GM19035 (cell line): ENCODE measurements at regions not wholly inside any gene's neighbourhood (a gene's known extent, or its start where the extent isn't known, plus 50 kb on each side); places are given as distances from the start of the nearest gene placed in this dataset.
"Not testable (repeated sequence)": the region's sequence is repeated elsewhere in the genome, so short reads cannot be mapped to it uniquely, and the experiment has no call there.

Source experiments
- ATAC-seq: cut with Tn5 transposase; IDR thresholded peaks from one replicate; pipeline ENCODE4 v1.9.1; 2021; ENCODE audit not compliant: unreplicated experiment

DNA sequence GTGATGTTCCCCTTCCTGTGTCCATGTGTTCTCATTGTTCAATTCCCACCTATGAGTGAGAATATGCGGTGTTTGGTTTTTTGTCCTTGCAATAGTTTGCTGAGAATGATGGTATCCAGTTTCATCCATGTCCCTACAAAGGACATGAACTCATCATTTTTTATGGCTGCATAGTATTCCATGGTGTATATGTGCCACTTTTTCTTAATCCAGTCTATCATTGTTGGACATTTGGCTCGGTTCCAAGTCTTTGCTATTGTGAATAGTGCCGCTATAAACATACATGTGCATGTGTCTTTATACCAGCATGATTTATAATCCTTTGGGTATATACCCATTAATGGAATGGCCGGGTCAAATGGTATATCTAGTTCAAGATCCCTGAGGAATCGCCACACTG lies 229.4 kb downstream of the HTR1A start:
- not testable (repeated sequence) for ATAC-seq

DNA sequence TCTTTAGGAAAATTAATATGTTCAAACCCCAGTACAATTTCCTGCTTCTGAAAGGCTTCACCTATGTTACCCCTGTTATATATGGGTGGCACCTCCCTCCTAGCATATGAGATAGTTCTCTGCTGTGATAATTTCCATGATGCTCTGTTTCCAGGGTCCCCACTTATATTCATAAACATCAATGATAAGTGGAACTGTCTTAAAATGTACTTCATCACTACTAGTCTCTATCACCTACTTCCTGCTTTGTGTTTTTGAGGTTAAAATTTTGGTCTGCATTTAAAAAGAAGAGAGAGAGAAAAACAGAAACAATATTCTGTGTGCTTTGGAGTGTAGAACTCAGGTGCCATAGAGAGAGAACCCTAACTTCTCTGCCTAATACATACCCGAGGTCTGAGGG lies 234.7 kb downstream of the HTR1A start:
- ATAC-seq, result no peak

DNA sequence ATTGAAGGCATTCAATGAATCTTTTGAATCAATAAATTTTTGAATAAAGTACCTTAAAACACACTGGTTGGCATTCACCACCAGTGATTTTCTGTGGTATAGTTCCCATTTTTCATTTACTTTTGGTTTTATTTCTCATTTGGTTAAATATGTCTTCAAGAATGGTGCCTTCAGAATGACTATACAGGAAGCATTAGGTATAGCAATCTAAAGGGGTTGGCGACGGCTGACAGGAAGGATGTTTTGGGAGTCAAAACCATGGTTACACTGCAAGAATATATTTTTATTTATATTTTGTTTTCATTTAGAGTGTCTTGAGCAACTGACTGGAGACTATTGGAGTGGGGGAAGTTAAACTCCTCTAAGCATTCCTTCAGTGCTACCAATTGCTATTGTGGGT lies 235.7 kb downstream of the HTR1A start:
- ATAC-seq, result peak; percentile 71

DNA sequence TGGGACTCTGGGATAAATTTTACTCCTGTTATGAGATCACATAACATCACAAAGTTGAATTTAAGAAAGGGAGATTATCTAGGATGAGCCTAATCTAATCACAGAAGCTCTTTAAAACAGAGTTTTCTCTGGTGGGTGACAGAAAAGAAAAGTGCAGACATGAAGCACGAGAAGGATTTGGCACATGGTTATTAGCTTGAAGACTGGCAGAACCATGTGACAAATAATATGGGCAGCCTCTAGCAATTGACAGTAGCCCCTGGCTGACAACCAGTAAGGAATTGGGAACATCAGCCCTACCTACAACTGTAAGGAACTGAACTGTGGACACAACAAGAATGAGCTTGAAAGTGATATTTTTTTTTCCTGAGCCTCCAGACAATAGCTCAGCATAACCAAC lies 243.1 kb downstream of the HTR1A start:
- ATAC-seq, result no peak

DNA sequence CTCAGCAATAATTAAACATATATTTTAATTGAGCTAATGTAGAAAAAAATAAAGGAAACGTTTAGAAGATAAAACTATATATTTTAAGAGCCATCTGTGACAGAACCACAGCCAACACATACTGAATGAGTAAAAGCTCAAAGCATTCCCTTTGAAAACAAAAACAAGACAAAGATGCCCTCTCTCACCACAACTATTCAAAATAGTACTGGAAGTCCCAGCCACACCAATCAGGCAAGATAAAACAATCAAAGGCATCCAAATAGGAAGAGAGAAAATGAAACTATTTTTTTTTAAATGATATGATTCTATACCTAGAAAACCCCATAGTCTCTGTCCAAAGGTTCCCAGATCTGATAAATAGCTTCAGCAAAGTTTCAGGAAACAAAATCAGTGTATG lies 262.0 kb downstream of the HTR1A start:
- ATAC-seq, result no peak

DNA sequence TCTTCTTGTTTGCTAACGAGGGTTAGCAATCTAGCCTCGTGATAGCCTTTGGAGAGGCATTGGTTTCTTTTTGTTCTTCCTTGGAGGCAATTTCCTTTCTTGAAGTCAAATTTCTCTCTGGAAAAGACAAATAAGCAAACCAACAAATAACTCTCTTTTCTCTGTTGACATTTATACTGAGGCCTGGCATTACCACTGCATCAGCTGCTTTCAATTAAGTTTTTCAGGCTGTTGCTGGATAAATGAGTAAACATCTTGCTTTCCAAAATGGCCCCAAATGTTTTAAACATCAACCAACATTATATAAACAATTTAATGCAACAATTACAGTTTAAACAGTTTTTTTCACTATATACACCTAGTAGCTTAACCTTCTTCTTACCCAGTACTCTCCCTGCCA lies 264.4 kb downstream of the HTR1A start:
- ATAC-seq, result no peak

DNA sequence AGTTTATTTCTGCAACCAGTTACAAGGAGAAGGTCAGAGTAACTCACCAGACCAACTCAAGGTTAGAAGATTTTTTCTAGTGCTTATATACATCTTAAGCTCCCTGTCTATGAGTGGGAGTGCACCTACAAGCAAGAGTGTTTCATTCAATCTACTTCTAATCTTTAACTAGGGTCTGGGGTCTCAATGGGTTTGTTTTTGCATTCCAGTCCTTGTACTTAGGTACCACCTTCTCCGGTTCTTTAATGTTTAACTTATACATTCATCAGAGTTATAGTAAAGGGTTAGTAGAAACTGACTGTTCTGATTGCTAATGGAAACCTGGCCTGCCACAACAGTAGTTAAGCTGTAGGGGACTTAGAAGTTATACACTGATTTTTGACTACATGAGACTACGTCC lies 271.7 kb downstream of the HTR1A start:
- ATAC-seq, result no peak

DNA sequence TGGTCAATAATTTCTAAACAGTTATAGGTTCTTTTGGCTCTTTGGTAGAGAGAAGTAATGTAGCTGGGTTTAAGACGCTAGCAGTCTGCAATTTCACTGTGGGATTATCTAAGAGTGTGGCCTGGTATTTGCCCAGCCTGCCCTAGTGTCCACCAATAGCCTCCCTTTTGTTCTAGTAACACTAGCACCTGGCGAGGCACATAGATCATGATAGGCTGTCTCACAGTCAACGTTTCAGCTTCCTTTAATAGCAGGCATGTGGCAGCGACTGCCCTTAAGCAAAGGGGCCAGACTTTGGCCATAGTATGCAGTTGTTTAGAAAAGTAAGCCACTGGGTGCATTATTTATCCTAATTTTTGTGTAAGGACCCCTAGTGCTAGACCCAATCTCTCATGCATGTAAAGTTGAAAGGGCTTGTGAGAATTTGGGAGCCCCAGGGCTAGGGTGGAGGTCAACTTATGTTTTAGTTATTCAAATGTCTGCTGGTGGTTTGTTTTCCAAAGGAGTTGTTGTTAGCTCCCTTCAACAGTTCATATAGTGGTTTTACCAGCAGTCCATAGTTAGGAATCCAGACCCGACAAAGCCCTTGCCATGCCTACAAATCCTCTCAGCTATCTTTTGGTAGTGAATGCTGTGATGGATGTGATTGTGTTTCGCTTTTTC lies 274.3 kb downstream of the HTR1A start:
- ATAC-seq, result no peak

DNA sequence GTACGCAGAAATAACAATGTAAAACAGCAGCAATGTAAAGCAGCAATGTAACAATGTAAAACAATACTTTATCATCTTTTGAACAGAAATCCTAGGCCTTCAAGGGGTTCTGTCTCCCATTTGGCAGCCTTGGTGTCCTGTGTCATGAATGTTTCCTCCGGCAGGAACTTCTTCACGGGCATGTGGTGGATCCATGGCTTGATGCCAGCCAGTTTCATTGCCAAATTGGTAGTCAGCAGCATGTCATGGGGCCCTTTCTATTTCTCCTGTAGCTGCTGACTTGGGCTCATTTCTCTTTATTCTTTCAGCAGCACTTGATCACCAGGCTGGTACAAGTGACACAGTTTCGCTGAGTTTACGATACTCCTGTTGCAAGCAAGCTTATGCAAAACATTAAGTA lies 275.3 kb downstream of the HTR1A start:
- no peak for ATAC-seq

DNA sequence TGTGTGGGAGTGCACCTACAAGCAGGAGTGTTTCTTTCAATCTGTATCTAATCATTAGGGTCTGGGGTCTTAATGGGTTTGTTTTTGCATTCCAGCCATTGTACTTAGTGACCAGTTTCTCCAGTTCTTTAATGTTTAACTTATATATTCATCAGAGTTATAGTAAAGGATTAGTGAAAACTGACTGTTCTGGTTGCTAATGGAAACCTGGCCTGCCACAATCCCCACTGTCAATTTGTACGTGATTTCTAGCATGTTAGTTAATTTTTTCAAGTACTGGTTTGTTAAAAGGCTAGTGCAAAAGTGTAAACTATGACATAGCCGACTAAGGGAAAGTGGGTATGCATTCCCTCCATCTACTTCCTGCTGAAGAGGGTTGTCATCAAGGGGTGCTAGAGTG lies 276.1 kb downstream of the HTR1A start:
- no peak for ATAC-seq

DNA sequence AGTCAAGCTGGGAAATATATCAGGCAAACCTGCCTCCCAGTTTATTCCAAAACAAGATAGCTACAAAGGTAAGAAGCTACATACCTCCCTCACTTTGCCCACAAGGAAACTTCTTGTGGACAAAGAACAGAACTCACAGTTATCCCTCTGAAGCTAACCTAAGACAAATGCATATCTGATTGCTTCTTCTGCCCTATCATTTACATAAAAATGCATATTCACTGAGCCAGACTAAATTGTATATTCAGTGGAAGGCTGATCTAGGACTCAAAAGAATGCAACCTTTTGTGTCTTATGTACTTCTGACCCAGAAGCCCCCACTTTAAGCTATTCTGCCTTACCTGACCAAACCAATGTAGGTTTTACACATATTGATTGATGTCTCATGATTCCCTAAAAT lies 276.8 kb downstream of the HTR1A start:
- no peak for ATAC-seq

DNA sequence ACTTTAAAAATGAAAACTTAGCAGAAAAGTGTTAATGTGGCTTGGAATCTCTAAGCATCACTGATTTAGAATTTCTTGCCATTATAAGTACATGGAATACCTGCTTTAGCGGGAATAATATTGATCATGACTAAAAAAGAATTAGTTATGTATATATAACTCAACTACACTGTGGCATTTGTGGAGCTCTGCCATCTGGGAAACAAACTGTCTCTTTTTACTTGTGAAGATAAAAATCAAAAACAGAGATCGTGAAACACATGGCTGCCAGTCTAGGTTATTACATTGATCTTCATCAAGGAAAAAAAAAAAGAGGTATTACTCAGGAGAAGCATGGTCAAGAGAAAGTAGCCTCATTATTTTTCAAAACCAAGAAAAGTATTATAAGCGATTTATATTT lies 287.4 kb downstream of the HTR1A start:
- ATAC-seq, result no peak

DNA sequence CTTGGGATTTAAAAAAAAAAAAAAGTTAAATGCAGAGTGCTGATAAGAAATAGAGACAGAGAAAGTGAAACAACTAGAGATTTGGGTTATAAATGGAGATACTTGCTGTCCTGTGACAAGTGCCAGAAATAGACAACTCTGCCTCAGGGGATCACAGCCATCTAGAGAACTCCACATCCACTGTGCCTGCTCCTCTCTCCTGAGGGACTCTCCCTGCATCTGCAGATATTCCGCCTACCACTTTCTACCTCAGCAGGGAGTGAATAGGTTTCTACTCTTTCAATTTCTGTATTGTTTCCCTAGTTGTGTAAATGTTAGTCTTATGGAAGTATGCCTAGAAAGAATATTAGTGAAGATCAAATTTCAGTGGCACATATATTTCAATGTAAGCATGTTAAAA lies 307.2 kb downstream of the HTR1A start:
- no peak for ATAC-seq

DNA sequence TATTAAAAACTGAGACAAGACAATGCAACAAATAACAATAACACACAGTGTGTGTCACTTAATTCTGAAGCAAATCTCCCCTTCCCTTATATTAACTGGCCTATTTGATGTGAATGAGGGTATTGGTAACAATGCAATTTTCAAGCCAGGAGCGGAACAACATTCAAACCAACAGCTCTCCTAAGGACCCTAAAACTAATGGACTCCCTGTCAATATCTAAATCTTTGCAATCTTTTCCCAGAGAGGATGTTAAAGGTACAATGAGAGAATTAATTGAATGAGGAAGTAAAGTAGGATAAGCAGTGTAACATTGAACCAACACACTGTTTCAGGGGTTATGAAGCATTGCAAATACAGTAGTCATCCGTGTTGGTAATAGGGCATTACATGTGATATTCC lies 311.7 kb downstream of the HTR1A start:
- no peak for ATAC-seq

DNA sequence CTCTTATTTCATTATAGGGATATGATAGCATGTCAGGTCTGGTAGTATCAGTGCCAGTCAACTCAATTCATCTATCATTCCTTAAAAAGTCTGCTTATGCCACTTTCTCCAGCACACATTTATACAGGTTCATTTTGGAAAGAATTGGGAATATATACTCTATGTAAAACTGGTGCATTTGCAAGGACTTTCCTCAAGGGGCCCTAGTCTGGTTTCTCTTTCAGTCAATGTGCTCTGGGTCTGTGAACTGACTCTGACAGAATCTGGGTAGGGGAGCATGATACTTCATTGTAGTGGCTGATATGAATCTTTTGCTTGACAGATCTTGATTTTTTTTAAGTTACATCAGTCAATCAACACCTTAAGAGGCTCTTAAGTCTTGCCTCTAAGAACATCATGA lies 313.9 kb downstream of the HTR1A start:
- no peak for ATAC-seq

DNA sequence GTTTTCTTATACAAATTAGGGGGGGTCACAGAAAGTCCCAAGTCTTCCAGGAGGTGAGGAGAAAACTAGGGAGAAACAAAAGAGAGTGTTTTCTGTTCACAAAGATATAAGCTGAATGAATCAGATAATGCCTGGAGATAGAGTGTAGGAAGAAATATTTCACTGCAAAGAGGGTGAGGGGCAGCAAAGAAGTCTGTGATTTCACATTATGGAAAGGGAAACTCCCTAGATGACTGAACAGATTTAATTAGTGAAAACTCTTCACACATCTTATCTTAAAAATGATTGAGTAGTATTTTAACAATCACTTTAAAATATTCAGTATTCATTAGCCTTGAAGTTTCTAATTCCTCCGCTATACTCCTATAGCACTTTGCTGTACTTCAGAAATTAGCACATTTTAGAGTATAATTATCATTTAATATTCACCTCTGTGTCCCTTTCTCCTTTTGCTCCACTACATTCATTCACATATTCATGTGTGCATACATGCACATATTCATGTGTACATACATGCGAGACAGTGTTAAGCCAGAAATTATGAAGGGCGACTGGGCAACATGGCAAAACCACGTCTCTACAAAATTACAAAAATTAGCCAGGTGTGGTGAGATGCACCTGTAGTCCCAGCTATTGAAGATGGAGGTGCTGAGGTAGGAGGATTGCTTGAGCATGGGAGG lies 332.2 kb downstream of the HTR1A start:
- ATAC-seq, result no peak

DNA sequence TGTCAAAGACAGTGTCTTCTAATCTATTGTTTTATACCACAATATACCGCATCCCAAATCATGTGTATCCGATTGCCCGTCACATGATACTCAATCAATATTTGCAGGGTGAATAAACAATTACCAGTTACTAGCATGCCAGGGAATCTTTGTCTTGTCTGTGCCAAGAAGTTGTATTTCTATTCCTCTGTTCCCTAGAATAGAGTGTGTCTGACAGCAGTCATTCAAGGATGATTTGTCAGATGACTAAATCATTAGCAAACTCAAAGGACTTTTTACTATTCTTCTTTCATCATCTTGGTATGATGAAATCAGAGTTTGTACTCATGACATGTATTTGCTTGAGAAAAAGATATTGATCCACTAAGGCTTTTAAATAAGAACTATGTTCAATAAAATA lies 348.8 kb downstream of the HTR1A start:
- ATAC-seq, result no peak

DNA sequence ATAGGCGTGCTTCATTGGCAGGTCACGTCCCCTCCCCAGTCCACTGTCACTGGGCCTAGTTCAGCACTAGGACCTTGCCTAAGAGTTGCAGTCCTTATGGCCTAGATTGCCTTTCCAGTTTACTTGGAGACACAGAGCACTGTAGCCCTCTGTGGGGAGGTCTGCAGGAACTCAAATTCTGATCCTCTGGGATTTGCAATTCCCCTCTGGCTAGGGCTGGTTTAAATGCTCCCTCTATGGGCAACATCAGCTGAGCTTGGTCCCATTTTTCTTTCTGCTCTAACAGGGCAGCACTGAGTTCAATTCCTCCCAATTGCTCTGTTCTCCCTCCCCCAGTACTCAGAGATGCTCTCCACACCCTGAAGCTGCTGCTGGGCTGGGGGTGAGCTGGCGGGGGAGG lies 358.2 kb downstream of the HTR1A start:
- ATAC-seq, result no peak

DNA sequence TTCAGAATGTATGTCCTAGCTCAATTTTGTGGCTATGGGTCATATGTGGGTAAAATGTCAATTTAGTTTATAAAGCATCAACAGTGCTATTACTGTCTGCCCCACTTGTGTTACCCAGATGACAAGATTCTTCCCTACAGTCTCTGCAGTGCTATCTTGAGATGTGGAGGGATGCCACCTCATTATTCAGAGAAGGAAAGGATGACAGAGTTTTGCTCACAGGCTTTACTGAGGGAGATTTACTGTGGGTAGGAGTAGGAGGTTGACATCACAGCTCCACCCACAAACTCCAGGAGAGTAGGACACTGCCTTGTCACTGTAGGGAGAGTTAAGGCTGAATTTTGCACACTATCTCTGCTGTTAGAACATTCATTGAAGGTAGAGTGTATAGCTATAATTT lies 359.3 kb downstream of the HTR1A start:
- ATAC-seq, result no peak

DNA sequence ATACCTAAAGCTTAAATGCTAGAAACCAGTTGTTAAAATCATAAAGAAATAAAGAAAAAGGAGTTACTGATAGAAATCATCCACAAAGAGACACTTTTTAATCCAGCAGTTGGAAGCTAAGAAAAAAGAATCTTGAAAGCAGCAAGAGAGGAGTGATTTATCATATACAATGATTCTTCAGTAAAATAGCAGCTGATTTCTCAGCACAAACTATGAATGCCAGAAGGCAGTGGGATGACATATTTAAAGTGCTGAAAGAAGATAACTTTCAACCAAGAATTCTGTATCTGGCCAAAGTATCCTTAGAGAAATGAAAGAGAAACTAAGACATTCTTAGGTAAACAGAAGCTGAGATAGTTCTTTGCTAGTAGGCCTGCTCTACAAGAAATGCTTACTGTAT lies 366.0 kb downstream of the HTR1A start:
- no peak for ATAC-seq

DNA sequence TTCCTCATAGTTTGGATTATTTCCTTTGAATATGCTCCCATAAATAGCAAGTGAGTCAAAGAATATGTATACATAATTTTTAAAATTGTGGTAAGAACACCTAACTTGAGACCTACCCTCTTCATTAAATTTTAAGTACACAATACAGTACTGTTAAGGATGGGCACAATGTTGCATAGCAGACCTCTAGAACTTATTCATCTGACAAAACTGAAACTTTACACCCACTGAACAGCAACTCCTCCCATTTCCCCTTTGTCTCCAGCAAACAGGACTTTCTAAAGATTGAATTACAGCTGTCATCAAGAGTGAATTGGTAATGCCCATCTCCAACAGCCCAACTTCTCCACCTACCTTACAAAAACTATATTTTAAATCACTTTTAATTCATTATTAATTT lies 388.9 kb downstream of the HTR1A start:
- peak; percentile 63 for ATAC-seq

DNA sequence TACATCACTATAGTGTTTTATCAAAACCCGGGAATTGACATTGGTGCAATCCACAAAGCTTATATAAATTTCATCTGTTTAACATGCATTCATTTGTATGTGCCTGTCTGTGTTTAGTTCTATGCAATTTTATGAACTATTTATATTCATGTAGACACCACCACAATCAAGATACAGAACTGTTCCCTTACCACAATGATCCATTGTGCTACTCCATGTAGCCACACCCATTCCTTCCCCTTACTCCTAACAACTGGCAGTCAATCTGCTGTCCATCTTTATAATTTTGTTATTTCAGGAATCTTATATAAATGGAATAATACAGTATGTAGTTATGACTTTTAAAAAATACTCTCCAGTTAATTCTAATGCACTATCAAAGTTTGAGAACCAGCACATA lies 389.5 kb downstream of the HTR1A start:
- no peak for ATAC-seq

DNA sequence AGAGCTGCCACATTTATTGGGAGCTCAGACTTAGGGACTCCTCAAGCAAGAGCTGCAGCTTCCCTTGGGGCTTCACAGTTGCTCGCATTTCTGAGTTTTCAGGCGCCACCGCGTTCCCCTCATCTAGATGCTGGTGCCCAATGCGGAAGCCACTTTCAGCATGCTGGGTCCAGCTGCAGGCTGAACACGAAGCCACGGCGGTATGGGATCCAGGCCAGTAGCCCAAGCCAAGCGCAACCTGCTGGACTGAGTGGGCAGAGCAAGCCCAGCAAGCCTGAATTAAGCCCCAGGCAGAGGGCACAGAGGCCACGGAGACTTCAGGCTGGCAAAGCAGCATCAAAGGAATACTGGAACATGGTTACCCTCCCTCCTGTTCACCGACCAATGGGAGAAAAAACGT lies 391.5 kb downstream of the HTR1A start:
- no peak for ATAC-seq
